Activated B cell treated with CpG ODN at 0.5 μM for 24 hours (primary cell): ENCODE measurements at regions not wholly inside any gene's neighbourhood (a gene's known extent, or its start where the extent isn't known, plus 50 kb on each side); places are given as distances from the start of the nearest gene placed in this dataset.

Experiments
- ATAC-seq: fragments of 200-7000 bp; cut with Tn5 transposase; one replicate; pipeline ENCODE4 v1.10.0; 2021; ENCODE audit warnings: low read depth, mild to moderate bottlenecking, moderate library complexity
- CTCF ChIA-PET: fragments of 350-600 bp; sonication (Branson Sonifier 250); formaldehyde crosslinking; loops from one replicate; lab custom pipeline; 2021; ENCODE audit warnings: antibody characterized with exemption; lab: Charles Lee
- POLR2A ChIA-PET: fragments of 350-600 bp; sonication (Branson Sonifier 250); formaldehyde crosslinking; loops from one replicate; lab custom pipeline; 2021; ENCODE audit warnings: antibody characterized with exemption; lab: Charles Lee
- DNase-seq: peaks from one replicate; pipeline ENCODE4 v3.0.0; 2022
- H3K27ac Mint-ChIP-seq: one replicate; pipeline ENCODE4 v1.8.0; 2020; ENCODE audit warnings: mixed read lengths
- H3K27me3 Mint-ChIP-seq: one replicate; pipeline ENCODE4 v1.8.0; 2021; ENCODE audit warnings: mixed read lengths
- H3K36me3 Mint-ChIP-seq: one replicate; pipeline ENCODE4 v1.8.0; 2021; ENCODE audit warnings: low read depth, mixed read lengths
- H3K4me1 Mint-ChIP-seq: one replicate; pipeline ENCODE4 v1.8.0; 2021; ENCODE audit warnings: mixed read lengths
- H3K4me3 Mint-ChIP-seq: one replicate; pipeline ENCODE4 v1.8.0; 2020; ENCODE audit warnings: mild to moderate bottlenecking, mixed read lengths
- H3K9me3 Mint-ChIP-seq: one replicate; pipeline ENCODE4 v1.8.0; 2020; ENCODE audit warnings: mixed read lengths
- CTCF ChIP-seq: fragments of 200-600 bp; IDR thresholded peaks from one replicate; pipeline ENCODE4 v1.8.0; 2022; ENCODE audit warnings: antibody characterized with exemption, mild to moderate bottlenecking
- intact Hi-C: fragments of 100-400 bp; cut with micrococcal nuclease; formaldehyde crosslinking; loops from one replicate; pipeline ENCODE4 v1.15.1; 2024

GRCh38 chr3:111143-112069, 85.2 kb upstream of the CHL1 start:
- no peak overlapping the region for H3K27ac Mint-ChIP-seq
- H3K9me3 Mint-ChIP-seq: no peaks in the 10 kb centered on the region
- POLR2A ChIA-PET: no interaction called here
- no peak for ATAC-seq
- H3K27me3 Mint-ChIP-seq: peaks cover 3% of the 10 kb centered on the region
- CTCF ChIA-PET: no interaction called here
- TF ChIP-seq CTCF: no peak
- no peak overlapping the region for H3K4me3 Mint-ChIP-seq
- intact Hi-C loops: no loop called here
- no peaks in the 10 kb centered on the region for H3K36me3 Mint-ChIP-seq
- H3K4me1 Mint-ChIP-seq: peaks cover 4% of the 10 kb centered on the region
- no peak for DNase-seq

- H3K27me3 Mint-ChIP-seq: peaks cover 3% of the 10 kb centered on the region
- intact Hi-C loops: no loop called here
- CTCF ChIA-PET: no interaction called here
- no peak for ATAC-seq
- no peak overlapping the region for H3K4me3 Mint-ChIP-seq
- H3K36me3 Mint-ChIP-seq: no peaks in the 10 kb centered on the region
- H3K27ac Mint-ChIP-seq: no peak overlapping the region
- POLR2A ChIA-PET: no interaction called here
- DNase-seq: no peak
- TF ChIP-seq CTCF: no peak
- no peaks in the 10 kb centered on the region for H3K9me3 Mint-ChIP-seq
- peaks cover 4% of the 10 kb centered on the region for H3K4me1 Mint-ChIP-seq
Measured at GRCh38 chr3:112773-113172, 83.8 kb upstream of the CHL1 start.

GRCh38 chr3:118666-119065, 77.9 kb upstream of the CHL1 start:
- Mint-ChIP-seq H3K27ac (no peak overlapping the region), H3K9me3 (no peaks in the 10 kb centered on the region), H3K36me3 (no peaks in the 10 kb centered on the region), H3K4me1 (no peaks in the 10 kb centered on the region), H3K4me3 (no peak overlapping the region), H3K27me3 (peaks cover 1% of the 10 kb centered on the region)
- intact Hi-C loops: no loop called here
- DNase-seq (no peak), ATAC-seq (no peak)
- TF ChIP-seq CTCF: no peak
- CTCF ChIA-PET: no interaction called here
- POLR2A ChIA-PET: no interaction called here

GRCh38 chr3:123341-123740, 73.2 kb upstream of the CHL1 start:
- no peaks in the 10 kb centered on the region for H3K27me3 Mint-ChIP-seq
- H3K4me1 Mint-ChIP-seq: peaks cover 4% of the 10 kb centered on the region
- H3K9me3 Mint-ChIP-seq: no peaks in the 10 kb centered on the region
- no peak overlapping the region for H3K4me3 Mint-ChIP-seq
- ATAC-seq (no peak), DNase-seq (no peak)
- H3K36me3 Mint-ChIP-seq: no peaks in the 10 kb centered on the region
- intact Hi-C loops: no loop called here
- CTCF ChIA-PET: no interaction called here
- TF ChIP-seq CTCF: no peak
- H3K27ac Mint-ChIP-seq: no peak overlapping the region
- POLR2A ChIA-PET: no interaction called here

GRCh38 chr3:124557-125179, 71.9 kb upstream of the CHL1 start:
- ATAC-seq (no peak), DNase-seq (no peak)
- ChIA-PET POLR2A (interaction anchor here (0.5 kb wide), 1 partner anchor 19 kb away, joined by 5 read pairs; no protein-coding TSS in a partner anchor), CTCF (no interaction called here)
- Mint-ChIP-seq H3K4me1 (peaks cover 4% of the 10 kb centered on the region), H3K9me3 (no peaks in the 10 kb centered on the region), H3K27ac (no peak overlapping the region), H3K36me3 (no peaks in the 10 kb centered on the region), H3K4me3 (no peak overlapping the region), H3K27me3 (no peaks in the 10 kb centered on the region)
- intact Hi-C loops: no loop called here
- no peak for TF ChIP-seq CTCF
